Left ventricle myocardium inferior (tissue), 1 donor: ENCODE measurements at regions not wholly inside any gene's neighbourhood (a gene's known extent, or its start where the extent isn't known, plus 50 kb on each side); places are given as distances from the start of the nearest gene placed in this dataset.

Source experiments
- DNase-seq: peaks from one replicate; pipeline ENCODE4 v3.0.0-alpha.2; 2020
- H3K27ac ChIP-seq: fragments of 200-600 bp; replicated peaks from 2 replicates; pipeline ENCODE4 v1.8.0; 2021
- H3K27me3 ChIP-seq: fragments of 200-600 bp; 2 replicates; pipeline ENCODE4 v1.8.0; 2021; ENCODE audit warnings: low read depth
- H3K36me3 ChIP-seq: fragments of 200-600 bp; 2 replicates; pipeline ENCODE4 v1.8.0; 2021
- H3K4me1 ChIP-seq: fragments of 200-600 bp; 2 replicates; pipeline ENCODE4 v1.8.0; 2021
- H3K4me3 ChIP-seq: fragments of 200-600 bp; 2 replicates; pipeline ENCODE4 v1.8.0; 2021; ENCODE audit warnings: mild to moderate bottlenecking, moderate library complexity
- H3K9me3 ChIP-seq: fragments of 200-600 bp; replicated peaks from 2 replicates; pipeline ENCODE4 v1.8.0; 2021
- intact Hi-C: fragments of 100-400 bp; cut with micrococcal nuclease; formaldehyde crosslinking; loops from one replicate; pipeline ENCODE4 v1.11.0; 2022
- TF ChIP-seq, protein P1 (sequence below): fragments of 200-600 bp; IDR thresholded peaks from 2 replicates; pipeline ENCODE4 v1.8.0; 2021; ENCODE audit warnings: antibody characterized with exemption, mild to moderate bottlenecking, borderline replicate concordance
- donor health status: DM: no; HTN: yes; CAD: no; lungs with severe emphysema.

DNA sequence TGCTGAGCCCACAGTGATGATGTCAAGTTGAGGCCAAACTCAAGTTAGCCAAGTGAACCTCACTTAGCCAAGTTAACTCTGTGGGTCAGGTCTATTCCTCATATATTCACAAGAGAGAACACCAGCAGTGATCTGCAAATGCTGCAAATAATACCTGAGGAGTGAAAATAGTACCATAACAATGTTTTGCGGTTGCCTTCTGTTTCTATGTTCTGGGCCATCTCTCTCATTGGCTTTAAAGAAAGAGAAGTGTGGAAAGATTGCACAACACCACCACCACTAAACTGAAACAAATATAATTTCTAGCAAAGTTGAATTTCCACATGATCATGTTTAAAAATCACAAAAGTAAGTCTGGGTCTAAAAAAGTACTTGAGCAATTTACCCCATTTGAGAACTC lies 211.1 kb upstream of the GALNT5 start:
- H3K27ac ChIP-seq = no peak overlapping the region
- H3K4me3 ChIP-seq = no peak overlapping the region
- TF ChIP-seq, protein P1, sequence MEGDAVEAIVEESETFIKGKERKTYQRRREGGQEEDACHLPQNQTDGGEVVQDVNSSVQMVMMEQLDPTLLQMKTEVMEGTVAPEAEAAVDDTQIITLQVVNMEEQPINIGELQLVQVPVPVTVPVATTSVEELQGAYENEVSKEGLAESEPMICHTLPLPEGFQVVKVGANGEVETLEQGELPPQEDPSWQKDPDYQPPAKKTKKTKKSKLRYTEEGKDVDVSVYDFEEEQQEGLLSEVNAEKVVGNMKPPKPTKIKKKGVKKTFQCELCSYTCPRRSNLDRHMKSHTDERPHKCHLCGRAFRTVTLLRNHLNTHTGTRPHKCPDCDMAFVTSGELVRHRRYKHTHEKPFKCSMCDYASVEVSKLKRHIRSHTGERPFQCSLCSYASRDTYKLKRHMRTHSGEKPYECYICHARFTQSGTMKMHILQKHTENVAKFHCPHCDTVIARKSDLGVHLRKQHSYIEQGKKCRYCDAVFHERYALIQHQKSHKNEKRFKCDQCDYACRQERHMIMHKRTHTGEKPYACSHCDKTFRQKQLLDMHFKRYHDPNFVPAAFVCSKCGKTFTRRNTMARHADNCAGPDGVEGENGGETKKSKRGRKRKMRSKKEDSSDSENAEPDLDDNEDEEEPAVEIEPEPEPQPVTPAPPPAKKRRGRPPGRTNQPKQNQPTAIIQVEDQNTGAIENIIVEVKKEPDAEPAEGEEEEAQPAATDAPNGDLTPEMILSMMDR = no peak
- no peaks in the 10 kb centered on the region for H3K4me1 ChIP-seq
- no peaks in the 10 kb centered on the region for H3K9me3 ChIP-seq
- no peaks in the 10 kb centered on the region for H3K27me3 ChIP-seq
- DNase-seq = no peak
- H3K36me3 ChIP-seq = no peaks in the 10 kb centered on the region
- intact Hi-C loops = no loop called here

DNA sequence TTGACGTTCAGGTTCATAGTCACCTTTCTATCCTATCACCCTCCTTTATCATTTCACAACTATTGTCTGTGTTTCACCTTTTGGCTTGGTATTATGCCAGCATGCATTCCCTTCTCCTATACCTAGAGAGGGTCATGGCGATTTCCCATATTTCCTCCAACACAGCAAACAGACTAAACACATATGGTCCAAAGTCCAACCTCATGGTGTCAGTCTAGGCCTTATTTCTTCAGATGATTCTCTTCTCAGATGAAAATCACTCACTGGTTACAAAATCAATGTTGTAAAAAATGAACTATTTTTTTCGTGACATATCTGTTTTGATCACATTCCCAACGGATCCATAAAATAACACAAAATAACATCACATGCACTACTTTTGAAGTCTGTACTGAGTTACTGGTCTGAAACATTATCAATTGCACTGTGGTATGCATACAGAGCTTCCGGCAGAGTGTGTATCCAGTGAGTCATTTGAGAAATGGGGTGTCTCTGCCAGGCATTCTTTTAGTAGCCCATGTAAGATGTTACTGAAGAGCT lies 204.8 kb upstream of the GALNT5 start:
- H3K9me3 ChIP-seq = no peaks in the 10 kb centered on the region
- intact Hi-C loops = no loop called here
- TF ChIP-seq, protein P1 = no peak

DNA sequence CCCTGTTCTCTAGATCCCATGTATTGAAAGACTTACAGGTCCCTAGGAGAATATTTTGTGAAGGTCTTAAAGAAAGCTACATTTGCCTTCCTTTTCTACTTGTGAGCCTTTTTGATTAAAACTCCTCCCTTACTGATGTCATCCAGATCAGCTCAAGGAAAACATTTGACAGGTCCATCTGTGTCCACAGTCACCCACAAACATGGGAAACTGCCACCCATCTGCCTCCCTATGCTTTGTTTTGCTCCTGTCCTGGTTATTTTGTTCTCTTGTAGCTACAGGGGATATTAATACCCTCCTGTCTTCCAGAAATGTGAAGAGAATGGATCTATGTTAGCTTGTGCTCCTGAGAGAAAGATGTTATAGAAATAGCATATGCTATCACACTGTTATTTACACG lies 203.6 kb upstream of the GALNT5 start:
- Histone ChIP-seq H3K4me3 (no peak overlapping the region), H3K27me3 (no peaks in the 10 kb centered on the region), H3K36me3 (no peaks in the 10 kb centered on the region), H3K27ac (no peak overlapping the region), H3K9me3 (no peaks in the 10 kb centered on the region), H3K4me1 (no peaks in the 10 kb centered on the region)
- TF ChIP-seq, protein P1 = no peak
- intact Hi-C loops = no loop called here
- DNase-seq = no peak

More for the DNA sequence above, 204.8 kb upstream of the GALNT5 start:
- Histone ChIP-seq H3K36me3 (no peaks in the 10 kb centered on the region), H3K4me3 (no peak overlapping the region), H3K27me3 (no peaks in the 10 kb centered on the region), H3K27ac (no peak overlapping the region), H3K4me1 (no peaks in the 10 kb centered on the region)
- no peak for DNase-seq

DNA sequence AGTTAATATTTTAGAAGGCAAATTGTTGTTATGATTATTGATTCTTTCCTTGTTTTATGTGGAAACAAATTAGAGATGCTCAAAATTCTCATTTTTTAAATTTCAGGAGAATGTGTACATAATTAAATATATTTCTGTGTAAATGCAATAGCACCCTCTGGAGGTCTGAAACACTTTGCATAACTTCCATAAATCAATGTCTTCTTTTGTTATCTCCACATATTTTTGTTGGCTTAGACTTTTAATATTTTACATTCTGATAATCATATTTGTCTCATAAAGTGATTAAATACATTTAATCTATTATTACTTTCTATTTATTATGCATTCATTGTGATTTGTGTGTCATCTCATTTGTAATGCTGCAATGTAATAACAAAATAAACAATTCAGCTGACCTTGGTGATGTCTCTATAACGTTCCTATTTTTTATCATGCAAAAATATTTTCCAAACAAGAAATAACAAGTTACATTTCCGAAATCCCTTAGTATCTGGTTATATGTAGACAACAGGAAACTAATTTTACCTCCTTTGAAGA lies 201.8 kb upstream of the GALNT5 start:
- no peak overlapping the region for H3K27ac ChIP-seq
- H3K36me3 ChIP-seq = no peaks in the 10 kb centered on the region
- TF ChIP-seq, protein P1 = peak; percentile 65
- intact Hi-C loops = no loop called here
- no peaks in the 10 kb centered on the region for H3K27me3 ChIP-seq
- no peaks in the 10 kb centered on the region for H3K9me3 ChIP-seq
- no peaks in the 10 kb centered on the region for H3K4me1 ChIP-seq
- no peak for DNase-seq
- H3K4me3 ChIP-seq = no peak overlapping the region

DNA sequence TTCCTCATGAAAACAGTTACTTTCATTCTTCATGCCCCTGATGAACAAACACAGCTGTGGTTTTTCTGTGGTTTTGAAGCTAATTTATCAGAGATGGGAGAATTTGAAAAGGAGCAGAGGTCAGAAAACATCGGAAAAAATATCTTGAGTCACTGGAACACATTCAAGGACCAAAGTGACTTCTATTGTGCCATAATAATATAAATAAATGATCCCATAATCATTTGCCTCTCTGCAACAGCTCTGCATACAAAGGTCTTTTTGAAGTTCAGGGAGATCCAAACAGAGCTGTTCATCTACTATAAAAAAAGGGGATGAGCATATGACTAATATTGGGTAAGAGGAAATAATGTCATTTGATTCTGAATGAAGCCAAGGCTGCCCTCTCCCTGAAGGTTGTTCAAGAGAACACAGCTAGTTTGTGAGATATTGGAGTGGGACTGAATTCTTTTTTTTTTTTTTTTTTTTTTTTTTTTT lies 201.3 kb upstream of the GALNT5 start:
- no peak overlapping the region for H3K4me3 ChIP-seq
- H3K27ac ChIP-seq = no peak overlapping the region
- TF ChIP-seq, protein P1 = no peak

More for the DNA sequence above, 201.3 kb upstream of the GALNT5 start:
- no peaks in the 10 kb centered on the region for H3K4me1 ChIP-seq
- no peak for DNase-seq
- intact Hi-C loops = no loop called here
- H3K36me3 ChIP-seq = no peaks in the 10 kb centered on the region
- H3K27me3 ChIP-seq = no peaks in the 10 kb centered on the region
- no peaks in the 10 kb centered on the region for H3K9me3 ChIP-seq
